WERI-Rb-1 (cell line): ENCODE measurements at regions not wholly inside any gene's neighbourhood (a gene's known extent, or its start where the extent isn't known, plus 50 kb on each side); places are given as distances from the start of the nearest gene placed in this dataset.
"Not testable (repeated sequence)": the region's sequence is repeated elsewhere in the genome, so short reads cannot be mapped to it uniquely, and the experiment has no call there.

ENCODE experiments used
- DNase-seq: peaks from one replicate; pipeline ENCODE4 v3.0.0-alpha.2; 2020
- H3K27ac ChIP-seq: fragments of 250-450 bp; sonication (Bioruptor Pico); 2 replicates; pipeline ENCODE4 v1.5.1; 2020; ENCODE audit warnings: mild to moderate bottlenecking, moderate library complexity
- H3K27me3 ChIP-seq: fragments of 250-450 bp; sonication (Bioruptor Pico); 2 replicates; pipeline ENCODE4 v1.5.1; 2021; ENCODE audit warnings: mild to moderate bottlenecking, low read depth, moderate library complexity; ENCODE audit not compliant: insufficient read depth, severe bottlenecking
- H3K36me3 ChIP-seq: fragments of 250-450 bp; sonication (Bioruptor Pico); 2 replicates; pipeline ENCODE4 v1.5.1; 2020; ENCODE audit warnings: mild to moderate bottlenecking, moderate library complexity
- H3K4me3 ChIP-seq: 2 replicates; pipeline ENCODE4 v1.5.1; 2011; ENCODE audit warnings: low read depth, mild to moderate bottlenecking, control low read depth, low read length
- H3K9me3 ChIP-seq: fragments of 250-450 bp; sonication (Bioruptor Pico); 2 replicates; pipeline ENCODE4 v1.5.1; 2021; ENCODE audit warnings: mild to moderate bottlenecking, moderate library complexity; ENCODE audit not compliant: severe bottlenecking
- TF ChIP-seq, protein P1 (sequence below): IDR thresholded peaks from 2 replicates; pipeline ENCODE4 v1.5.1; 2011; ENCODE audit warnings: low read depth, mild to moderate bottlenecking, control low read depth, inconsistent platforms, low read length

DNA sequence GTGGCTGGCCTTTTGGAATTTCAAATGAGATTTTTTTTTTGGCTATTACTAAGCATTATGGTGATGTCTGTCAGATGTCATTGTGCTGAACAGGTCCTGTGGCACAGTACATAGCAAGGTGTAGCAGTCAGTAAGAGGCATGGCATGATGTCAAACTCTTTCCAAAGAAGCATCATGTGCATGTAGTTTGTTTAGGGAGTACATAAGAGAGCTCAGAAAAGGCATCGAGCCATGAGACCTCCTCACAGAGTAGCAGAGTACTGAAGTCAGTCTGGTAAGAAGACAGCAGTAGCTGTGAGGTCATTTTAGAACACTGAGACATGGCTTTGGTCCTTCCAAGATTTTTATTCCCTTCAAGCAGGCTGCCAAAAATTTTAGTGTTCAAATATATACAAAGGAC is 134.9 kb upstream of the SPRED1 start:
- H3K27ac ChIP-seq, result no peak overlapping the region
- no peaks in the 10 kb centered on the region for H3K27me3 ChIP-seq
- no peak for DNase-seq
- H3K36me3 ChIP-seq, result no peaks in the 10 kb centered on the region
- no peak overlapping the region for H3K4me3 ChIP-seq
- TF ChIP-seq, protein P1, sequence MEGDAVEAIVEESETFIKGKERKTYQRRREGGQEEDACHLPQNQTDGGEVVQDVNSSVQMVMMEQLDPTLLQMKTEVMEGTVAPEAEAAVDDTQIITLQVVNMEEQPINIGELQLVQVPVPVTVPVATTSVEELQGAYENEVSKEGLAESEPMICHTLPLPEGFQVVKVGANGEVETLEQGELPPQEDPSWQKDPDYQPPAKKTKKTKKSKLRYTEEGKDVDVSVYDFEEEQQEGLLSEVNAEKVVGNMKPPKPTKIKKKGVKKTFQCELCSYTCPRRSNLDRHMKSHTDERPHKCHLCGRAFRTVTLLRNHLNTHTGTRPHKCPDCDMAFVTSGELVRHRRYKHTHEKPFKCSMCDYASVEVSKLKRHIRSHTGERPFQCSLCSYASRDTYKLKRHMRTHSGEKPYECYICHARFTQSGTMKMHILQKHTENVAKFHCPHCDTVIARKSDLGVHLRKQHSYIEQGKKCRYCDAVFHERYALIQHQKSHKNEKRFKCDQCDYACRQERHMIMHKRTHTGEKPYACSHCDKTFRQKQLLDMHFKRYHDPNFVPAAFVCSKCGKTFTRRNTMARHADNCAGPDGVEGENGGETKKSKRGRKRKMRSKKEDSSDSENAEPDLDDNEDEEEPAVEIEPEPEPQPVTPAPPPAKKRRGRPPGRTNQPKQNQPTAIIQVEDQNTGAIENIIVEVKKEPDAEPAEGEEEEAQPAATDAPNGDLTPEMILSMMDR, result no peak
- H3K9me3 ChIP-seq, result no peaks in the 10 kb centered on the region

DNA sequence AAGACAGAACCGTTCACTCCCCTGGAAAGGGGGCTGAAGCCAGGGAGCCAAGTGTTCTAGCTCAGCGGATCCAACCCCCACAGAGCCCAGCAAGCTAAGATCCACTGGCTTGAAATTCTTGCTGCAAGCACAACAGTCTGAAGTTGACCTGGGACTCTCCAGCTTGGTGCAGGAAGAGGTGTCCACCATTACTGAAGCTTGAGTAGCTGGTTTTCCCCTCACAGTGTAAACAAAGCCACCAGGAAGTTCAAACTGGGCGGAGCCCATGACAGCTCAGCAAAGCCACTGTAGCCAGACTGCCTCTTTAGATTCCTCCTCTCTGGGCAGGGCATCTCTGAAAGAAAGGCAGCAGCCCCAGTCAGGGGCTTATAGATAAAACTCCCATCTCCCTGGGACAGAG is 132.8 kb upstream of the SPRED1 start:
- not testable (repeated sequence) for H3K4me3 ChIP-seq, H3K9me3 ChIP-seq, H3K27ac ChIP-seq, DNase-seq, H3K27me3 ChIP-seq, H3K36me3 ChIP-seq

DNA sequence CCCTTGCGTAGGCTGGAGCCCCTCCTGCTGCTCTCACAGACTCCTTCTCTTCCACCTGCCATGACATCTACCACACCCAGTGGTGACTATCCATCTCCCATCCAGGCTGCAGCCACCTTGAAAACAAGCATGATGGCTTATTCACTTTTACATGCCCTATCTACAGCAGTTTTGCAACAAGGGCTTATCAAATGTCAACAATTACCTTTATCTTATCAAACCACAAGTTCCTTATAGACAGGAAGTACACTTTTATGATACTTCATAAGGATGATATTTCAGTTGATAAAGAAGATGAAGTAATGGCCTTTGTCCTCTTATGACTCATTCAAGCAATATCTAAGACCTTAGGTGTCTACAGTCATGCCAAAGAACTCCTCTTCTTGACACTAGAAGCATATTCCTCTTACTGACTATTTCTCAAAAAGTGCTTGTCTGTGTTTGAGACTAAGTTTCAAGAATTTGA is 125.3 kb upstream of the SPRED1 start:
- TF ChIP-seq, protein P1, result no peak
- DNase-seq, result no peak
- Histone ChIP-seq H3K4me3 (no peak overlapping the region), H3K27ac (no peak overlapping the region), H3K36me3 (no peaks in the 10 kb centered on the region), H3K27me3 (no peaks in the 10 kb centered on the region), H3K9me3 (no peaks in the 10 kb centered on the region)

DNA sequence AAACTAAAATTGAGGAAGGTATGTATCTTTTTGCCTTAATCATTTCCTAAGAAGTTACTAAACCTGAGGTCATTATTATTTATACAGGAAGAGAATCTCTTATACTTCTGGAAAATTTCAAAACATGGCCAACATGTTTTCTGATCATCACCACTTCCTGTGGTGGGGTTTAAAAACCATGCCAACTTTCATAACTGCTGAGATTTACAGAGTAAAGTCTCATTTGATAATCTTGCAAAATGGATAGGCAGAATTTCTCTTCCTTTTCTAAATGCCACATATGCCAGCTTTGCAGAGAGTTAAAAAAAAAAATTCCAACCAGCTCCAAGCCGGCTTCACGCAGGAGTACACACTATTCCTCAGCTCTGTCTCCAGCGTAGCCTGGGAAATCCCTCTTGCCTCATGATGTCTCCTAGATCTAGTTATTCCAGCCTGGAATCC is 124.3 kb upstream of the SPRED1 start:
- TF ChIP-seq, protein P1, result no peak
- Histone ChIP-seq H3K4me3 (no peak overlapping the region), H3K27me3 (no peaks in the 10 kb centered on the region), H3K36me3 (no peaks in the 10 kb centered on the region), H3K9me3 (no peaks in the 10 kb centered on the region), H3K27ac (no peak overlapping the region)
- no peak for DNase-seq

DNA sequence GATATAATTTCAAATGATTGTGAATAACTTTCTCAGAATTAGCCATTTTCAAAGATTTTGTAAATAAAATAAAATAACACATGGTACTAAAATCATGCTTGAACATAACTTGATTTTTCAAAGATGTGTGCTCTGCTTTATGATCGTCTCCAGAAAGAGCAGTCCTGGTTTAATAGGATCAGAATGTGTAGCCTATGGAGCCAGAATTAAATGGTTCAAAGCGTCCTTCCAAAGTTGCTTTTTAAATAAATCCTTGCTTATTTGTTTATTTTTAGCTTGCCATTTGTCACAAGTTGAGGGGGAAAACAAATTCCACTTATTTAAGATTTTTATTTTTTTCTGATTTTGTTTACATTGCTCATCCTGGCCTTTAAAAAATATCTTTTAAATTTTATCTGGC is 123.7 kb upstream of the SPRED1 start:
- Histone ChIP-seq H3K9me3 (no peaks in the 10 kb centered on the region), H3K27ac (no peak overlapping the region), H3K36me3 (no peaks in the 10 kb centered on the region), H3K4me3 (no peak overlapping the region), H3K27me3 (no peaks in the 10 kb centered on the region)
- TF ChIP-seq, protein P1, result no peak
- DNase-seq, result no peak

DNA sequence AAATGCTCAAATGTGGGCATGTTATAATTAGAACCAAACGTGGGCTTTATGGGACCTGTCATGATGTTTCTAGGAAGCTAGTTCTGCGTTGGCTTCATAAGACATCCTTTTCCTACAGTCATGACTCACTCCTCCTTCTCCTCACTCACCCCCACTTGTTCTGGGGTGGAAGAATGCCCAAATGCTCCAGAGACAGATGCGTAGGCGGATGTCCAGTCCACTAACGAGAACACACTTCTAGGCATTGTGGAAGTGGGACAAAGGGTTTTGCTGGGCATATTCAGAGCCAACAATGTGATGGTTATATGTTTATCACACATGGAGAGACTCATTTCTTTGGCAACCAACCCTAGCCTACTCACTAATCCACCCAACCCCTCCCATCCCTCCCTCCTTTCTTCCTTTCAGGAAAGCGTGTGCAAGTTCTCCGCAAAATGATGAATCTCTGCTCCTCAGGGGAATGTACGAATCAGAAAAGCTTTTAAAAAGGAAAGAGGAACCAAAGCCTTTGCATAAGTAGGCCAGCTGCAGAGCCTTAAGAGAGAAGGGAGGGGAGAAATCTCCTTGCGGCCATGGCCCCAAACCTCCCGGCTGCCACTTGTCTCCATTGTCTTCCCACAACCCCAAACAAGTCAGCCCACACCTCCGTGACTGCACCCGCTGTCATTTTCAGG is 123.0 kb upstream of the SPRED1 start:
- H3K36me3 ChIP-seq, result no peaks in the 10 kb centered on the region
- no peak overlapping the region for H3K27ac ChIP-seq
- H3K4me3 ChIP-seq, result no peak overlapping the region
- DNase-seq, result no peak
- no peaks in the 10 kb centered on the region for H3K9me3 ChIP-seq
- H3K27me3 ChIP-seq, result no peaks in the 10 kb centered on the region
- TF ChIP-seq, protein P1, result no peak
